ENCODE measurements at regions not wholly inside any gene's neighbourhood (a gene's known extent, or its start where the extent isn't known, plus 50 kb on each side); places are given as distances from the start of the nearest gene placed in this dataset.

GRCh38 chr13:84784443-84785153 is 902.3 kb upstream of the SLITRK1 start:
- TF ChIP-seq POLR2AphosphoS5 (IDR thresholded peaks at IDR 0.05; ENCODE audit: low read depth, low read length) = no peak
- TF ChIP-seq REST (IDR thresholded peaks at IDR 0.05; ENCODE audit: insufficient read depth in 1 of 2, low read depth in 2 of 2, low read length in 2 of 2) = no peak
- TF ChIP-seq TAF1 (IDR thresholded peaks at IDR 0.05; ENCODE audit: borderline replicate concordance, insufficient read depth, low read length) = no peak
- TF ChIP-seq SIN3A (IDR thresholded peaks at IDR 0.05; ENCODE audit: borderline replicate concordance, insufficient read depth, low read length) = no peak
